ENCODE measurements at regions not wholly inside any gene's neighbourhood (a gene's known extent, or its start where the extent isn't known, plus 50 kb on each side); places are given as distances from the start of the nearest gene placed in this dataset.
A peak's percentile ranks its signal among the peaks of the same experiment; 100 is the strongest.

DNA sequence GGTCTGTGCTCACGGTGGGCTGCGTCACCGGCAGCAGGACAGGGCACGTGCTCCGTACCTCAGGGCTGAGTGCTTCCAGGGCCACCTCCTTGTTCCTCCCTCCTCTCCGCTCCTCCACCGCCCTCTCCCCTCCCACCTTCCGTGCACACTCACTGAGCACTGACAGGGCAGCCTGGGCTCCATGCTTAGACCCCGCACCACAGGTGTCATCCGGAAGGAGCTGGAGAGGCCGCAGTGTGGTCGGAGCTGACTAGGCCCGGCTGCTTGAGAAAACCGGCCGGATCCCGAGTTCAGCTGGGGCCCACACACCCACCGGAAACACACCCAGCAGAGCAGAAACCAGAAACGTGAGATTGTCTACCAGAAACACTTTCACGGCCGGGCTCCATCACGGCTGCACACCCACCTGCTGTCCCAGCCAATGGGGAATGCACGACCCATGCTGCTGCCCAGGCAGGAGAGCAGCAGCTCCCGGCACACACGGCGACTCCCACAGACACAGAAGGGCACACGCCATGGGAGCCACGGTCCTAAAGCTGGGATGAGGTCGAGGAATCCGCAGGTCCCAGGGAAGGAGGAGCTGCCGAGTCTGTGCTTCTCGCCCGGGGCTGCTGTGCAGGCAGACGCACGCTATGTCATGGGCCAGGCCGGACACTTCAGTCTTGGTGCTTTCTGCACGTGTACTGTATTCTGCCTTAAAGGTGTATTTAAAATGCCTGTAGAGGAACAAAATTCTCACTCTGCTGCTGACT, 55.0 kb upstream of the ZNF469 start:
- Histone ChIP-seq H3K4me3 (no peak overlapping the region), H3K9me3 (no peaks in the 10 kb centered on the region), H3K36me3 (ENCODE audit: low read depth) (no peaks in the 10 kb centered on the region), H3K4me1 (ENCODE audit: low read depth) (no peaks in the 10 kb centered on the region)
- DNase-seq = peak in 1 of 3 donors; percentile 39
- intact Hi-C loops (cut with DNase I, micrococcal nuclease) = no loop called here
- no peak for TF ChIP-seq CTCF (IDR thresholded peaks at IDR 0.05)
- ATAC-seq = no peak

DNA sequence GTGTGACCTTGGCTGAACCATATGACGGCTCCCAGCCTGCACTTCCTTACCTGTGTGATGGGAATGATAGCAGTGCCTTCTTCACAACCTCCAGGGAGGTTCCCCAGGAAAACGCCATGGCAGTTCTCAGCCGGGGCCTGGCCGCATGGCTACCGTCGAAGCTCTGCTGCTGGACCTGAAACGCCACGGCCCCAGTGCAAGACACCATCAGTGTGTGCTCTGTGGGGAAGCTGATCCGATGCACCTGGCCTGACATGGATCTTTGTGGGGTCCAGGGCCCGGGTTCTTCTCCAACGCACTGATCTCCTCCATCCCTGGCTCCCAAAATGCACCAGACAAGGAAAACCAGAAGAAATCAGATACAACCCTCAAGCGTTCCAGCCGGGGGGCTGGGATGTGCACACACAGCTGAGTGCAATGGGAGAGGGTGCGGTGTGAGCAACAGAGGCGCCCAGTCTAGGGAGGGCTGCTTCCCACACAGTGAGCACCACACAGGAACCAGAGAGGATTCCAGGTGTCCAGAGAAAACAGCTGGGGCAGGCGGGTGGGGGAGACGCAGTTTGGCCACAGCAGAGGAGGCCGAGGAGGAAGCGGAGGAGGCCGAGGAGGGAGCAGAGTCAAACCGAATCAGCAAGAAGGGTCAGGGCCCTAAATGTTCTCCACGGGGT, 54.3 kb upstream of the ZNF469 start:
- H3K36me3 ChIP-seq (ENCODE audit: low read depth) = no peaks in the 10 kb centered on the region
- TF ChIP-seq CTCF (IDR thresholded peaks at IDR 0.05) = no peak
- peak in 1 of 3 donors; percentile 17 for DNase-seq
- H3K4me1 ChIP-seq (ENCODE audit: low read depth) = no peaks in the 10 kb centered on the region
- ATAC-seq = no peak
- intact Hi-C loops (cut with DNase I, micrococcal nuclease) = no loop called here
- no peak overlapping the region for H3K4me3 ChIP-seq
- H3K9me3 ChIP-seq = no peaks in the 10 kb centered on the region

DNA sequence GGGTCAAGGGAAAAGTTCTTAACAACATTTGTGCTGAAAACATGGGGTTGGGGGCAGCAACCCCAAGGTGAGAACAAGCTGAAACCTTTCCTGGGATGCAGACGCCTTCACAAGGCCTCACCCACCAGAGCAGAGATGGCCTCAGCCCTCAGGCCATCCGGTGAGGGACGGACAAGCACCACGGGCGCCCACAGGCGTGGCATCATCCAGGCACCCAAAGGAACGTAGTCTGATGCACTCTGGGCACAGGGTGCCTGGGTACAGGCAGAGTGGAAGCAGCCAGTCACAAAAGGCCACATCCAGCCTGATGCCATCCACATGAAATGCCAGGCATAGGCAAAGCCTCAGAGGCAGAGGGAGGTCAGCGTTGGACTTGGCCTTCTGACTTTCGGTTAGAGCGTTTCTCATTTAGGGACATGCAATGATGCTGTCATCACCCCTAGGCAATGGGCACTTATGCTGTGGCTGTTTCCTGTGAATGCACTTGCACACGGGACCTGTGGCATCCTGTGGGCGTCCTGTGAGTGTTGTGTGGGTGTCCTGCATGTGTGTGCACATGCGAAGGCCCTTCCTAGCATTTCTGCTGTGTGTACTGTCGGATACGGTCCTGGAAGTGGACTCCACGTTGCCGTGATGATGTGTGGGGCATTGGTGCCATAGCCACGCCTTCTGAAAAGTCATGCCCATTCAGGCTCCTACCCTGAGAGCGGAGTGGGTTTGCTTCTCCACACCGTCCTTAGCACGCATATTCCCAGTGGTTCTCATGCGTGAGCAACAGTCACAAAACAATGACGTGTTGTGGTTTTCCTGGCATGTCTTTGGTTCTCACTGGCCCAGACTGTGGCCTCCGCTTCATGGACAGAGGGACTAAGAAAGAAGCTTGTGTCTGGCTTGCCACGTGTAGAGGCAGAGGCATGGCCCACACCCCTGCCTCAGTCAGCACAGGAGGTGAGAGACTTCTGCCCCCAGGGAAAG, 52.7 kb upstream of the ZNF469 start:
- Histone ChIP-seq H3K4me3 (no peak overlapping the region), H3K9me3 (no peaks in the 10 kb centered on the region), H3K4me1 (ENCODE audit: low read depth) (no peaks in the 10 kb centered on the region), H3K36me3 (ENCODE audit: low read depth) (no peaks in the 10 kb centered on the region)
- no peak for TF ChIP-seq CTCF (IDR thresholded peaks at IDR 0.05)
- ATAC-seq (no peak), DNase-seq (peak in 1 of 3 donors; percentile 22)
- intact Hi-C loops (cut with DNase I, micrococcal nuclease) = no loop called here

DNA sequence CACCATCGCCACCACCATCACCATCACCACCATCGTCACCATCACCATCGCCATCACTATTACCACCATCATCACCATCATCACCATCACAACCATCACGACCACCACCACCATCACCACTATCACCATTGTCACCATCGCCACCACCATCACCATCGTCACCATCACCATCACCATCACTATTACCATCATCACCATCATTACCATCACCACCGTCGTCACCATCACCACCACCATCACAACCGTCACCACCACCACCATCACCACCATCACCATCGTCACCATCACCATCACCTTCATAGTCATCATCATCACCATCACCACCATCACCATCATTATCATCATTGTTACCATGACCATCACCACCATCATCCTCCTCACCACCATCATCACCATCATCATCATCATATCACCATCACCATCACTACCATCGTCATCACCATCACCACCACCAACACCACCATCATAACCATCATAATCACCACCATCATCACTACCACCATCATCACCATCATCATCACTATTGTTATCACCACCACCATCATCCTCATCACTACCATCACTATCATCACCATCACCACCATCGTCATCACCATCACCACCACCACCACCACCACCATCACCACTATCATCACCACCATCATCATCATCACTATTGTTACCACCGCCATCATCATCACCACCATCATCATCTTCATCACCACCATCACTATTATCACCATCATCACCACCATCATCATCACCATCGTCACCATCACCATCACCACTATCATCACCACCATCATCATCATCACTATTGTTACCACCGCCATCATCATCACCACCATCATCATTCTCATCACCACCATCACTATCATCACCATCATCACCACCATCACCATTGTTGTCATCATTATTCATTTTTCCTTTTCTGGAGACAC, 51.5 kb upstream of the ZNF469 start:
- no peaks in the 10 kb centered on the region for H3K36me3 ChIP-seq (ENCODE audit: low read depth)
- H3K4me3 ChIP-seq = no peak overlapping the region
- DNase-seq (no peak), ATAC-seq (no peak)
- no peaks in the 10 kb centered on the region for H3K9me3 ChIP-seq
- intact Hi-C loops (cut with DNase I, micrococcal nuclease) = no loop called here
- H3K4me1 ChIP-seq (ENCODE audit: low read depth) = no peaks in the 10 kb centered on the region
- TF ChIP-seq CTCF (IDR thresholded peaks at IDR 0.05) = no peak
